K562 (cell line): ENCODE measurements at regions not wholly inside any gene's neighbourhood (a gene's known extent, or its start where the extent isn't known, plus 50 kb on each side); places are given as distances from the start of the nearest gene placed in this dataset.

Source experiments
- ATAC-seq: fragments of 200-7000 bp; cut with Tn5 transposase; 3 replicates; pipeline ENCODE4 v1.9.1; 2020; ENCODE audit warnings: moderate library complexity
- BruUV-seq: library from RNA; stranded (reverse); fragments of 400-500 nt; replicated peaks from 2 replicates; lab custom pipeline; 2021; lab: Mats Ljungman, UMichigan
- CTCF ChIA-PET: fragments of 300-600 bp; formaldehyde crosslinking; extraction: SDS; loops from one replicate; lab custom pipeline; 2021; ENCODE audit warnings: low intra/inter-chr PET ratio; lab: Yijun Ruan, JAX
- POLR2A ChIA-PET: fragments of 300-600, 350-650 bp; sonication (Branson Sonifier 250); formaldehyde crosslinking; extraction: SDS; loops from one replicate; lab custom pipeline; 2021; ENCODE audit warnings: antibody characterized with exemption, inconsistent platforms; lab: Yijun Ruan, JAX
- DNase-seq, 4 experiments: peaks; one replicate each; pipeline versions ENCODE4 v3.0.0 to v3.0.0-alpha.2; 2011 to 2018; ENCODE audit warnings: low spot score in 3 of 4, mixed read lengths in 3 of 4; ENCODE audit errors: extremely low read depth in 1 of 4
- FAIRE-seq: peaks from 2 replicates; lab custom pipeline; 2011; peaks lifted over from hg19 to GRCh38; lab: Jason Lieb, UNC
- H2AFZ ChIP-seq: 2 replicates; pipeline ENCODE4 v1.6.0; 2011; ENCODE audit warnings: low read depth, low read length, control low read depth, inconsistent platforms
- H3K27ac ChIP-seq: fragments of 200-600 bp; 3 replicates; pipeline ENCODE4 v1.8.0; 2011; ENCODE audit warnings: low read depth, mild to moderate bottlenecking, control low read depth, inconsistent platforms, low read length, moderate library complexity, mixed read lengths; ENCODE audit errors: extremely low read depth
- H3K27me3 ChIP-seq, 2 experiments: fragments of 300-600 bp in 1 of 2; 2 replicates in 1 of 2; 3 replicates in 1 of 2; pipeline versions ENCODE4 v1.6.0 to v1.8.0; 2011; ENCODE audit warnings: inconsistent platforms in 2 of 2, low read length in 2 of 2, mild to moderate bottlenecking in 1 of 2, mixed read lengths in 1 of 2, moderate library complexity in 1 of 2; ENCODE audit not compliant: control insufficient read depth in 2 of 2, insufficient read depth in 2 of 2
- H3K36me3 ChIP-seq: fragments of 300-600 bp; 3 replicates; pipeline ENCODE4 v1.8.0; 2011; ENCODE audit warnings: mild to moderate bottlenecking, low read length, inconsistent platforms; ENCODE audit not compliant: control insufficient read depth, insufficient read depth
- H3K4me1 ChIP-seq, 2 experiments: fragments of 200-600 bp in 1 of 2; replicated peaks in 1 of 2; 2 replicates in 1 of 2; 3 replicates in 1 of 2; pipeline versions ENCODE4 v1.5.1 to v1.8.0; 2011; ENCODE audit warnings: inconsistent platforms in 2 of 2, low read length in 2 of 2, mild to moderate bottlenecking in 1 of 2, mixed read lengths in 1 of 2, moderate library complexity in 1 of 2; ENCODE audit not compliant: control insufficient read depth in 2 of 2, insufficient read depth in 2 of 2
- H3K4me2 ChIP-seq: 2 replicates; pipeline ENCODE4 v1.6.1; 2011; ENCODE audit warnings: low read length, control low read depth, inconsistent platforms, mixed read lengths; ENCODE audit not compliant: insufficient read depth
- H3K4me3 ChIP-seq: fragments of 200-600 bp; sonication (generic), shearing (Covaris generic); 2 replicates; pipeline ENCODE4 v1.5.1; 2016; ENCODE audit warnings: control low read depth, inconsistent platforms
- H3K79me2 ChIP-seq: fragments of 200-600 bp; 3 replicates; pipeline ENCODE4 v1.8.0; 2011; ENCODE audit warnings: low read length, inconsistent platforms; ENCODE audit not compliant: control insufficient read depth, insufficient read depth
- H3K9ac ChIP-seq, 2 experiments: 2 replicates each; pipeline versions ENCODE4 v1.6.0 to v1.6.1; 2011; ENCODE audit warnings: low read depth in 2 of 2, low read length in 2 of 2, control low read depth in 1 of 2, inconsistent platforms in 1 of 2, mild to moderate bottlenecking in 1 of 2, mixed read lengths in 1 of 2; ENCODE audit not compliant: insufficient read depth in 1 of 2
- H3K9me1 ChIP-seq: one replicate; pipeline ENCODE4 v1.6.0; 2011; ENCODE audit warnings: inconsistent platforms, mild to moderate bottlenecking, low read length, moderate library complexity; ENCODE audit not compliant: control insufficient read depth, insufficient read depth
- H3K9me3 ChIP-seq: replicated peaks from 2 replicates; pipeline ENCODE4 v1.5.1; 2011; ENCODE audit warnings: low read depth, low read length, inconsistent platforms; ENCODE audit not compliant: control insufficient read depth, insufficient read depth
- H4K20me1 ChIP-seq: replicated peaks from 2 replicates; pipeline ENCODE4 v1.6.1; 2011; ENCODE audit warnings: low read length, inconsistent platforms, mixed read lengths; ENCODE audit not compliant: control insufficient read depth, insufficient read depth
- DIDO1 ChIP-seq: fragments of 450-650 bp; IDR thresholded peaks from 2 replicates; pipeline ENCODE4 v1.6.1; 2016; ENCODE audit warnings: low read depth, missing biosample characterization, missing genetic modification characterization
- HIVEP1 ChIP-seq: fragments of 250-450 bp; sonication (Bioruptor Pico); IDR thresholded peaks from 2 replicates; pipeline ENCODE4 v1.4.0; 2020; ENCODE audit warnings: mild to moderate bottlenecking
- MCM3 ChIP-seq: fragments of 450-650 bp; IDR thresholded peaks from 2 replicates; pipeline ENCODE4 v1.6.1; 2016
- NR4A1 ChIP-seq, 2 experiments: fragments of 250-450 bp in 1 of 2; fragments of 450-650 bp in 1 of 2; sonication (Bioruptor Pico) in 1 of 2; IDR thresholded peaks; 2 replicates each; pipeline versions ENCODE4 v1.4.0 to v1.6.1; 2016 to 2020; ENCODE audit warnings: mild to moderate bottlenecking in 2 of 2, missing compliant biosample characterization in 1 of 2, missing genetic modification characterization in 1 of 2, moderate library complexity in 1 of 2
- SREBF1 ChIP-seq: fragments of 150-350 bp; IDR thresholded peaks from 2 replicates; pipeline ENCODE4 v1.6.1; 2014; ENCODE audit warnings: antibody characterized with exemption, low read depth, low read length, borderline replicate concordance
- ZNF133 ChIP-seq: fragments of 250-450 bp; sonication (Bioruptor Pico); IDR thresholded peaks from 2 replicates; pipeline ENCODE4 v1.4.0; 2020; ENCODE audit warnings: mild to moderate bottlenecking
- ZNF140 ChIP-seq: fragments of 250-450 bp; sonication (Bioruptor Pico); IDR thresholded peaks from 2 replicates; pipeline ENCODE4 v1.8.0; 2021; ENCODE audit warnings: moderate library complexity, mild to moderate bottlenecking, inconsistent platforms
- ZNF224 ChIP-seq: sonication (generic); formaldehyde crosslinking; IDR thresholded peaks from 2 replicates; pipeline ENCODE4 v1.8.0; 2022; ENCODE audit warnings: mild to moderate bottlenecking, missing genetic modification reagents
- ZNF77 ChIP-seq: fragments of 250-450 bp; sonication (Bioruptor Pico); IDR thresholded peaks from 2 replicates; pipeline ENCODE4 v1.5.0; 2020
- WGBS: fragments of 100-300 bp; shearing (Covaris generic); methylation state at CpG from one replicate; pipeline ENCODE4 v1.1.6; 2016; ENCODE audit warnings: low coverage, mixed read lengths; ENCODE audit not compliant: insufficient coverage; ENCODE audit errors: missing lambda C conversion rate; 5-methylcytosine and 5-hydroxymethylcytosine counted together
- in situ Hi-C: fragments of 300-500 bp; cut with MboI; formaldehyde crosslinking; loops from 4 replicates; pipeline ENCODE4 v1.15.0; 2018; ENCODE audit warnings: inconsistent platforms, mixed read lengths
- intact Hi-C: fragments of 100-400 bp; cut with micrococcal nuclease; formaldehyde crosslinking; loops from 2 replicates; pipeline ENCODE4 v1.14.2; 2022
- TF ChIP-seq, protein P1 (sequence below): fragments of 150-350 bp; IDR thresholded peaks from 2 replicates; pipeline ENCODE4 v1.6.1; 2014; ENCODE audit warnings: low read depth, mild to moderate bottlenecking, low read length, borderline replicate concordance
- TF ChIP-seq, protein P2 (sequence below): fragments of 200-800 bp; sonication (Bioruptor generic); IDR thresholded peaks from 2 replicates; pipeline ENCODE4 v1.6.1; 2016; ENCODE audit warnings: missing genetic modification characterization, missing compliant biosample characterization

DNA sequence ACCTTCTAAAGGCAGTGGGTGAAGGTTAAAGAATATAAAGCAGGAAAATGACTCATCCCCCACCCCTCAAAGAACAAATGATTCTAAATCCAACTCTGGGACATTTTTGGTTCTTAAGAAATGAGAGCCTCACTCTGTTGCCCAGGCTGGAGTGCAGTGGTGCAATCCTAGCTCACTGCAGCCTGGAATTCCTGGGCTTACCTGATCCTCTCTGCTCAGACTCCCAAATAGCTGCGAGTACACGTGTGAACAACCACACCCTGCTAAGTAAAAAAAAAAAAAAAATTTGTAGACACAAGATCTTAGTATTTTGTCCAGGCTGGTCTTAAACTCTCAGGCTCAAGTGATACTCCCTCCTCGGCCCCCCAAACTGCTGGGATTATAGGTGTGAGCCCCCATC, 298.8 kb upstream of the MAF start:
- Histone ChIP-seq H3K27ac (no peak overlapping the region), H3K9me3 (no peaks in the 10 kb centered on the region), H3K4me3 (no peak overlapping the region), H3K4me1 (peaks cover 0 to 16% of the 10 kb centered on the region in 2 experiments; a peak in 4 of 5 replicates), H3K36me3 (no peaks in the 10 kb centered on the region), H3K9ac (no peak overlapping the region), H3K79me2 (no peaks in the 10 kb centered on the region), H2AFZ (peak overlapping the region; percentile 74; the same call in 1 of the 2 replicates), H4K20me1 (no peaks in the 10 kb centered on the region), H3K9me1 (no peaks in the 10 kb centered on the region), H3K4me2 (no peak overlapping the region), H3K27me3 (no peaks in the 10 kb centered on the region)
- DNase-seq (no peak), FAIRE-seq (no peak), ATAC-seq (no peak)
- BruUV-seq = no TSS peak
- in situ Hi-C loops = no loop called here
- ChIA-PET POLR2A (interaction anchor here (0.7 to 2.0 kb wide), 3 partner anchors 8 to 128 kb away, joined by 3 to 8 read pairs (median 3); no protein-coding TSS in a partner anchor), CTCF (no interaction called here)
- 46% methylated on average over 3 of the region's 3 CpGs for WGBS
- intact Hi-C loops = loop anchor here (5.0 kb wide), 1 partner anchor 73 kb away; no protein-coding TSS in a partner anchor
- TF ChIP-seq, protein P1, sequence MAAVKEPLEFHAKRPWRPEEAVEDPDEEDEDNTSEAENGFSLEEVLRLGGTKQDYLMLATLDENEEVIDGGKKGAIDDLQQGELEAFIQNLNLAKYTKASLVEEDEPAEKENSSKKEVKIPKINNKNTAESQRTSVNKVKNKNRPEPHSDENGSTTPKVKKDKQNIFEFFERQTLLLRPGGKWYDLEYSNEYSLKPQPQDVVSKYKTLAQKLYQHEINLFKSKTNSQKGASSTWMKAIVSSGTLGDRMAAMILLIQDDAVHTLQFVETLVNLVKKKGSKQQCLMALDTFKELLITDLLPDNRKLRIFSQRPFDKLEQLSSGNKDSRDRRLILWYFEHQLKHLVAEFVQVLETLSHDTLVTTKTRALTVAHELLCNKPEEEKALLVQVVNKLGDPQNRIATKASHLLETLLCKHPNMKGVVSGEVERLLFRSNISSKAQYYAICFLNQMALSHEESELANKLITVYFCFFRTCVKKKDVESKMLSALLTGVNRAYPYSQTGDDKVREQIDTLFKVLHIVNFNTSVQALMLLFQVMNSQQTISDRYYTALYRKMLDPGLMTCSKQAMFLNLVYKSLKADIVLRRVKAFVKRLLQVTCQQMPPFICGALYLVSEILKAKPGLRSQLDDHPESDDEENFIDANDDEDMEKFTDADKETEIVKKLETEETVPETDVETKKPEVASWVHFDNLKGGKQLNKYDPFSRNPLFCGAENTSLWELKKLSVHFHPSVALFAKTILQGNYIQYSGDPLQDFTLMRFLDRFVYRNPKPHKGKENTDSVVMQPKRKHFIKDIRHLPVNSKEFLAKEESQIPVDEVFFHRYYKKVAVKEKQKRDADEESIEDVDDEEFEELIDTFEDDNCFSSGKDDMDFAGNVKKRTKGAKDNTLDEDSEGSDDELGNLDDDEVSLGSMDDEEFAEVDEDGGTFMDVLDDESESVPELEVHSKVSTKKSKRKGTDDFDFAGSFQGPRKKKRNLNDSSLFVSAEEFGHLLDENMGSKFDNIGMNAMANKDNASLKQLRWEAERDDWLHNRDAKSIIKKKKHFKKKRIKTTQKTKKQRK = no peak
- no peak for TF ChIP-seq ZNF77
- TF ChIP-seq ZNF224 (CRISPR knock-in tag) = no peak
- TF ChIP-seq DIDO1 = no peak
- TF ChIP-seq, protein P2, sequence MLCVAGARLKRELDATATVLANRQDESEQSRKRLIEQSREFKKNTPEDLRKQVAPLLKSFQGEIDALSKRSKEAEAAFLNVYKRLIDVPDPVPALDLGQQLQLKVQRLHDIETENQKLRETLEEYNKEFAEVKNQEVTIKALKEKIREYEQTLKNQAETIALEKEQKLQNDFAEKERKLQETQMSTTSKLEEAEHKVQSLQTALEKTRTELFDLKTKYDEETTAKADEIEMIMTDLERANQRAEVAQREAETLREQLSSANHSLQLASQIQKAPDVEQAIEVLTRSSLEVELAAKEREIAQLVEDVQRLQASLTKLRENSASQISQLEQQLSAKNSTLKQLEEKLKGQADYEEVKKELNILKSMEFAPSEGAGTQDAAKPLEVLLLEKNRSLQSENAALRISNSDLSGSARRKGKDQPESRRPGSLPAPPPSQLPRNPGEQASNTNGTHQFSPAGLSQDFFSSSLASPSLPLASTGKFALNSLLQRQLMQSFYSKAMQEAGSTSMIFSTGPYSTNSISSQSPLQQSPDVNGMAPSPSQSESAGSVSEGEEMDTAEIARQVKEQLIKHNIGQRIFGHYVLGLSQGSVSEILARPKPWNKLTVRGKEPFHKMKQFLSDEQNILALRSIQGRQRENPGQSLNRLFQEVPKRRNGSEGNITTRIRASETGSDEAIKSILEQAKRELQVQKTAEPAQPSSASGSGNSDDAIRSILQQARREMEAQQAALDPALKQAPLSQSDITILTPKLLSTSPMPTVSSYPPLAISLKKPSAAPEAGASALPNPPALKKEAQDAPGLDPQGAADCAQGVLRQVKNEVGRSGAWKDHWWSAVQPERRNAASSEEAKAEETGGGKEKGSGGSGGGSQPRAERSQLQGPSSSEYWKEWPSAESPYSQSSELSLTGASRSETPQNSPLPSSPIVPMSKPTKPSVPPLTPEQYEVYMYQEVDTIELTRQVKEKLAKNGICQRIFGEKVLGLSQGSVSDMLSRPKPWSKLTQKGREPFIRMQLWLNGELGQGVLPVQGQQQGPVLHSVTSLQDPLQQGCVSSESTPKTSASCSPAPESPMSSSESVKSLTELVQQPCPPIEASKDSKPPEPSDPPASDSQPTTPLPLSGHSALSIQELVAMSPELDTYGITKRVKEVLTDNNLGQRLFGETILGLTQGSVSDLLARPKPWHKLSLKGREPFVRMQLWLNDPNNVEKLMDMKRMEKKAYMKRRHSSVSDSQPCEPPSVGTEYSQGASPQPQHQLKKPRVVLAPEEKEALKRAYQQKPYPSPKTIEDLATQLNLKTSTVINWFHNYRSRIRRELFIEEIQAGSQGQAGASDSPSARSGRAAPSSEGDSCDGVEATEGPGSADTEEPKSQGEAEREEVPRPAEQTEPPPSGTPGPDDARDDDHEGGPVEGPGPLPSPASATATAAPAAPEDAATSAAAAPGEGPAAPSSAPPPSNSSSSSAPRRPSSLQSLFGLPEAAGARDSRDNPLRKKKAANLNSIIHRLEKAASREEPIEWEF (CRISPR knock-in tag) = no peak
- TF ChIP-seq NR4A1 (CRISPR knock-in tag; IDR thresholded peaks at IDR 0.05) = no peak
- TF ChIP-seq NR4A1 (tag; IDR thresholded peaks at IDR 0.05) = no peak
- TF ChIP-seq ZNF140 (CRISPR knock-in tag) = no peak
- TF ChIP-seq HIVEP1 (CRISPR knock-in tag) = no peak
- TF ChIP-seq MCM3 = no peak
- no peak for TF ChIP-seq SREBF1
- no peak for TF ChIP-seq ZNF133
